HCT116 (cell line): ENCODE measurements at regions not wholly inside any gene's neighbourhood (a gene's known extent, or its start where the extent isn't known, plus 50 kb on each side); places are given as distances from the start of the nearest gene placed in this dataset.
A peak's percentile ranks its signal among the peaks of the same experiment; 100 is the strongest.

Source experiments
- ATAC-seq: fragments of 200-7000 bp; cut with Tn5 transposase; 2 replicates; pipeline ENCODE4 v1.9.1; 2020; ENCODE audit warnings: mild to moderate bottlenecking, moderate library complexity
- BruUV-seq: library from RNA; stranded (reverse); fragments of 400-500 nt; replicated peaks from 2 replicates; lab custom pipeline; 2021; lab: Mats Ljungman, UMichigan
- CTCF ChIA-PET: fragments of 300-600 bp; sonication (Branson Sonifier 250); formaldehyde crosslinking; loops from one replicate; lab custom pipeline; 2021; ENCODE audit warnings: antibody characterized with exemption; lab: Charles Lee
- POLR2A ChIA-PET: fragments of 300-600, 350-600 bp; sonication (Branson Sonifier 250); formaldehyde crosslinking; loops from one replicate; lab custom pipeline; 2021; ENCODE audit warnings: antibody characterized with exemption; lab: Charles Lee
- RAD21 ChIA-PET, 2 experiments: fragments of 300-600 bp; sonication (Branson Sonifier 250); formaldehyde crosslinking; loops; one replicate each; lab custom pipeline; 2023; ENCODE audit warnings: low total read pairs in 2 of 2; ENCODE audit not compliant: uncharacterized antibody in 2 of 2, unreplicated experiment in 2 of 2, low non-redundant PET in 1 of 2; lab: Charles Lee
- DNase-seq: peaks from one replicate; pipeline ENCODE4 v3.0.0-alpha.2; 2010; ENCODE audit warnings: low read depth, low spot score
- H2AFZ ChIP-seq: fragments of 200-600 bp; shearing (Covaris generic), sonication (generic); 2 replicates; pipeline ENCODE4 v1.6.1; 2017; ENCODE audit warnings: low read depth, mixed run types, mixed read lengths, antibody characterized with exemption, low read length; ENCODE audit not compliant: poor library complexity, severe bottlenecking
- H3K27ac ChIP-seq: 2 replicates; pipeline ENCODE4 v1.5.1; 2012; ENCODE audit warnings: low read depth, low read length
- H3K27me3 ChIP-seq: fragments of 200-600 bp; sonication (generic); 2 replicates; pipeline ENCODE4 v1.6.1; 2016; ENCODE audit warnings: mixed run types, low read length, mixed read lengths; ENCODE audit not compliant: insufficient read depth
- H3K36me3 ChIP-seq, 2 experiments: fragments of 200-500 bp in 1 of 2; fragments of 200-600 bp in 1 of 2; sonication (Bioruptor generic) in 1 of 2; sonication (generic) in 1 of 2; 2 replicates each; pipeline versions ENCODE4 v1.5.1 to v1.6.1; 2014 to 2016; ENCODE audit warnings: low read length in 2 of 2, inconsistent platforms in 1 of 2, mixed read lengths in 1 of 2, mixed run types in 1 of 2; ENCODE audit not compliant: insufficient read depth in 2 of 2, control insufficient read depth in 1 of 2
- H3K4me1 ChIP-seq, 2 experiments: fragments of 200-600 bp in 1 of 2; sonication (generic) in 1 of 2; 2 replicates each; pipeline versions ENCODE4 v1.5.1 to v1.6.1; 2012 to 2017; ENCODE audit warnings: low read length in 2 of 2, inconsistent platforms in 1 of 2, mild to moderate bottlenecking in 1 of 2, mixed read lengths in 1 of 2, mixed run types in 1 of 2, moderate library complexity in 1 of 2; ENCODE audit not compliant: insufficient read depth in 2 of 2, control insufficient read depth in 1 of 2
- H3K4me2 ChIP-seq: fragments of 200-600 bp; sonication (generic); 2 replicates; pipeline ENCODE4 v1.6.1; 2017; ENCODE audit warnings: mixed run types, low read length, mixed read lengths
- H3K4me3 ChIP-seq, 2 experiments: fragments of 200-600 bp in 1 of 2; sonication (generic) in 1 of 2; replicated peaks in 1 of 2; 2 replicates each; pipeline ENCODE4 v1.5.1; 2011 to 2016; ENCODE audit warnings: low read length in 2 of 2, control low read depth in 1 of 2, low read depth in 1 of 2, mild to moderate bottlenecking in 1 of 2, mixed read lengths in 1 of 2, mixed run types in 1 of 2
- H3K79me2 ChIP-seq: fragments of 200-600 bp; sonication (generic); 2 replicates; pipeline ENCODE4 v1.6.1; 2017; ENCODE audit warnings: mild to moderate bottlenecking, mixed run types, low read length, moderate library complexity, mixed read lengths; ENCODE audit not compliant: insufficient read depth
- H3K9ac ChIP-seq: fragments of 200-600 bp; sonication (generic); 2 replicates; pipeline ENCODE4 v1.6.1; 2016; ENCODE audit warnings: low read length, mixed read lengths
- H3K9me2 ChIP-seq: fragments of 200-600 bp; sonication (generic), shearing (Covaris generic); 2 replicates; pipeline ENCODE4 v1.6.1; 2017; ENCODE audit warnings: mixed run types, mild to moderate bottlenecking, moderate library complexity; ENCODE audit not compliant: insufficient read depth
- H3K9me3 ChIP-seq, 2 experiments: fragments of 200-500 bp in 1 of 2; fragments of 200-600 bp in 1 of 2; sonication (Bioruptor generic) in 1 of 2; sonication (generic) in 1 of 2; 2 replicates each; pipeline ENCODE4 v1.6.1; 2014 to 2017; ENCODE audit warnings: low read length in 2 of 2, mixed read lengths in 2 of 2, inconsistent platforms in 1 of 2, low read depth in 1 of 2, mild to moderate bottlenecking in 1 of 2, mixed run types in 1 of 2, moderate library complexity in 1 of 2; ENCODE audit not compliant: control insufficient read depth in 1 of 2, insufficient read depth in 1 of 2
- H4K20me1 ChIP-seq: fragments of 200-600 bp; sonication (generic), shearing (Covaris generic); 2 replicates; pipeline ENCODE4 v1.6.1; 2017; ENCODE audit warnings: mixed run types, mild to moderate bottlenecking, moderate library complexity; ENCODE audit not compliant: insufficient read depth
- EZH2 ChIP-seq: fragments of 200-600 bp; sonication (generic); IDR thresholded peaks from 2 replicates; pipeline ENCODE4 v1.6.1; 2017; ENCODE audit warnings: antibody characterized with exemption, mixed run types
- intact Hi-C: fragments of 100-400 bp; cut with micrococcal nuclease; formaldehyde crosslinking; loops from 2 replicates; pipeline ENCODE4 v1.10.0; 2022
- TF ChIP-seq, protein P1 (sequence below), 3 experiments: fragments of 200-600 bp in 1 of 3; sonication (generic) in 1 of 3; IDR thresholded peaks in 2 of 3; conservative IDR thresholded peaks in 1 of 3; 2 replicates each; pipeline ENCODE4 v1.5.1; 2012 to 2017; ENCODE audit warnings: low read depth in 2 of 3, low read length in 2 of 3, antibody characterized with exemption in 1 of 3, borderline replicate concordance in 1 of 3, control low read depth in 1 of 3, mild to moderate bottlenecking in 1 of 3, mixed read lengths in 1 of 3, mixed run types in 1 of 3, moderate library complexity in 1 of 3; ENCODE audit not compliant: insufficient read depth in 1 of 3

DNA sequence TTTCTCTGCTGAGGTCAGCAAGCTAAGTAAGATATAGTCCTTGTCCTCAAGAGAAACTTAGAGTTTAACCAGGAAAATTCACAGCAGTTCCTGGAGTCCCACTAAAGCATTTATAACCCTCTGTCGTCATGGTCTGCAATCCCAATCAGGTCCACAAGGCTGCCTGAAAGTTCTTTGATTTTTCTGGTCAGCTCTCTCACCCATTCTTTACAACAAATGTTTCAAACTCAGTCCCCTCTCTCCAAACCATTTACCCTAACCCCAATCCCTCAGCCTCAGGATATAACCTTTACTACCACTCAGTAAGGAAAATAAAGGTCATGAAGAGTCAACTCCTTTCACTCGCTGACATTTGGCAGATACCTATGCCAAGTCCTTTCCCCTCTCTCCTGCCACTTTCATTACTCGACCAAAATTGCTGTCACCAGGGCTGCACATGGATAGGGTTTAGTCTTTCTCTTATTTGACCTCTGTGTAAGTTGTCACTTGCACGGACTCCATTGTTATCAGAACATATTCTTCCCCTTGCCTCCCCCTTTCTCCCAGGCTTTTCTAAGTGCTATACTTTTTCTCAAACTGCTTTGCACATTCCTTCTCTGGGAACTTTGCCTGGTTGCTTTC is 936.6 kb downstream of the NR2F1-AS1 start:
- no peak for DNase-seq
- no peak overlapping the region for H3K4me2 ChIP-seq

More for the DNA sequence above, 936.6 kb downstream of the NR2F1-AS1 start:
- BruUV-seq: no TSS peak
- Histone ChIP-seq H3K79me2 (no peaks in the 10 kb centered on the region), H3K9me3 (no peaks in the 10 kb centered on the region), H2AFZ (peak overlapping the region; percentile 91), H3K4me3 (no peak overlapping the region), H3K36me3 (no peaks in the 10 kb centered on the region), H3K27ac (no peak overlapping the region; the same call in 1 of the 2 replicates), H4K20me1 (no peaks in the 10 kb centered on the region), H3K9me2 (no peaks in the 10 kb centered on the region), H3K9ac (no peak overlapping the region), H3K4me1 (peaks cover 17 to 33% of the 10 kb centered on the region in 2 experiments), H3K27me3 (no peaks in the 10 kb centered on the region)
- intact Hi-C loops: no loop called here
- peak; percentile 59 for ATAC-seq
- ChIA-PET CTCF (no interaction called here), RAD21 (no interaction called here), POLR2A (no interaction called here)
- TF ChIP-seq, protein P1, sequence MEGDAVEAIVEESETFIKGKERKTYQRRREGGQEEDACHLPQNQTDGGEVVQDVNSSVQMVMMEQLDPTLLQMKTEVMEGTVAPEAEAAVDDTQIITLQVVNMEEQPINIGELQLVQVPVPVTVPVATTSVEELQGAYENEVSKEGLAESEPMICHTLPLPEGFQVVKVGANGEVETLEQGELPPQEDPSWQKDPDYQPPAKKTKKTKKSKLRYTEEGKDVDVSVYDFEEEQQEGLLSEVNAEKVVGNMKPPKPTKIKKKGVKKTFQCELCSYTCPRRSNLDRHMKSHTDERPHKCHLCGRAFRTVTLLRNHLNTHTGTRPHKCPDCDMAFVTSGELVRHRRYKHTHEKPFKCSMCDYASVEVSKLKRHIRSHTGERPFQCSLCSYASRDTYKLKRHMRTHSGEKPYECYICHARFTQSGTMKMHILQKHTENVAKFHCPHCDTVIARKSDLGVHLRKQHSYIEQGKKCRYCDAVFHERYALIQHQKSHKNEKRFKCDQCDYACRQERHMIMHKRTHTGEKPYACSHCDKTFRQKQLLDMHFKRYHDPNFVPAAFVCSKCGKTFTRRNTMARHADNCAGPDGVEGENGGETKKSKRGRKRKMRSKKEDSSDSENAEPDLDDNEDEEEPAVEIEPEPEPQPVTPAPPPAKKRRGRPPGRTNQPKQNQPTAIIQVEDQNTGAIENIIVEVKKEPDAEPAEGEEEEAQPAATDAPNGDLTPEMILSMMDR (IDR thresholded peaks at IDR 0.05 in 2 of 3, conservative IDR thresholded peaks at IDR 0.05 in 1 of 3; ENCODE audit: borderline replicate concordance in 1 of 3, insufficient read depth in 1 of 3, low read depth in 2 of 3, low read length in 2 of 3): peak in 2 of 3 experiments; percentile 29 to 32; a peak in 4 of 6 replicates
- TF ChIP-seq EZH2: no peak
